Activated CD4-positive, CD25-positive, alpha-beta regulatory T cell treated with anti-CD3 and anti-CD28 coated beads, Interleukin-2, amount 50 U/mL, for 16 hours (primary cell): ENCODE measurements at regions not wholly inside any gene's neighbourhood (a gene's known extent, or its start where the extent isn't known, plus 50 kb on each side); places are given as distances from the start of the nearest gene placed in this dataset.

Source experiments
- DNase-seq: peaks from one replicate; pipeline ENCODE4 v3.0.0-alpha.2; 2020; ENCODE audit warnings: low read depth, low spot score

- no peak for DNase-seq
Observed at GRCh38 chr1:195934817-195935553, 673.3 kb downstream of the KCNT2 start.

DNA sequence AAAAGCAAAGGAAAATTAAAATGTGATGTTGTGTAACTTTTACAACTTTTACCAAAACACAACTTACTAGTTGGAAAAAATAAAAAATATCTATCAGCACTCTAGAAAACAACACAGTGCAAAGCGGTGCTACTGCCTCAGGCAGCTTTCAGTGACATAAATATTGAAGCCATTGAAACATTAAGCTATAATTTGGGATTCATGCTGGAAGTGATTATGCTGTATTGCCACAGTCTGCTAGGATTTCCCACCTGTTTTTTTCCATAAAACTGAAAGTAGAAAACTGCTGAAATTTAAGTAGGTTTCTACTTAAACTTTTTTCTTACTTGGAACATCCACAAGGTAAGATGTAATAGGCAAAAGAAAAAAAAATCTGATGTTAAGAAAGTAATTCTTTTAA lies 674.4 kb downstream of the KCNT2 start:
- DNase-seq = no peak

DNA sequence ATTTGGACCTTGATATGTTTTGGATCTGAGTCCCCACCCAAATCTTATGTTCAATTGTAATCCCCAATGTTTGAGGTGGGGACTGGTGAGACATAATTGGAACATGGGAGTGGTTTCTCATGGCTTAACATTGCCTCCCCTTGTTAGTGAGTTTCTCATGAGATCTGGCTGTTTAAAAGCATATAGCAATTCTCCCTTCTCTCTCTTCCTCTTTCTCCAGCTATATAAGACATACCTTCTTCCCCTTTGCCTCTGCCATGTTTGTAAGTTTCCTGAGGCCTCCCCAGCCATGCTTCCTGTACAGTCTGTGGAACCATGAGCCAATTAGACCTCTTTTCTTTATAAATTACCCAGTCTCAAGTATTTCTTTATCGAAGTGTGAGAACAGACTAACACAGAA lies 692.4 kb downstream of the KCNT2 start:
- no peak for DNase-seq

DNA sequence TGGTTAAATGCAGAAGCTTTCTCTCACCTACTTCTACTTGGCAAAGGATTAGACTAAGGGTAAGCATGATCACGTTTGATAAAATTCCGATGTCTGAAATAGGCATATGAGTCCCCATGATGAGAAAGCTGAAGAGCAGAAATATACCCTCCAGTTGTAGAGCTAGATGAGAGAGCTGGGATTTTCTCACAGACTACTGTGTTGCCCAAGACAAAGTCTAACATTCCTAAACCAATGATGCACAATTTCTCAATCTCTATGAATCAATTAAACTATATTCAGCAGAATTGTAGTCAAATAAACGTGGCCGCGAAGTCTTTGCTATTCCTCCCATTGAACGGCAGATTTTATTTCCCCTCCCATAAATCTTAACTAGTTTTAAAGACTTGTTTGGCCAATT lies 699.2 kb downstream of the KCNT2 start:
- DNase-seq = no peak

- no peak for DNase-seq
Observed at GRCh38 chr1:195908121-195908520, 700.1 kb downstream of the KCNT2 start.

DNA sequence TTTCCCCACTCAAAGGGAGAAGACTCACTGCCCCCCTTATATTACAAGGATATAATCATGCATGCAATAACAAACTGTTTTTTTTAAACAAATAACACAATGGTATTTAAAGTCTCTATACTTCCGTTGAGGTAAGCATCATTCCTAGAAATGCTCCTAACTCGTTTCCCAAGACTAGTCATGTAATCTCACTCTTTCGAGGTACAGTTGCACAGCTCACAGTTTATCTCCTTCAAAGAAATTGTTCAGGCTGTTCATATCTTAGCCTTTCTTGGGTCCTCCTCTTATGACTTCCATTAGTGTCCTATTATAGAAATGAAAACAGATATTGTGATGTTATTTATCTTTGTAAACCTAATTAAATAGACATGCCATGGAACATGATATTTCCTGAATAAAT lies 705.0 kb downstream of the KCNT2 start:
- no peak for DNase-seq

DNA sequence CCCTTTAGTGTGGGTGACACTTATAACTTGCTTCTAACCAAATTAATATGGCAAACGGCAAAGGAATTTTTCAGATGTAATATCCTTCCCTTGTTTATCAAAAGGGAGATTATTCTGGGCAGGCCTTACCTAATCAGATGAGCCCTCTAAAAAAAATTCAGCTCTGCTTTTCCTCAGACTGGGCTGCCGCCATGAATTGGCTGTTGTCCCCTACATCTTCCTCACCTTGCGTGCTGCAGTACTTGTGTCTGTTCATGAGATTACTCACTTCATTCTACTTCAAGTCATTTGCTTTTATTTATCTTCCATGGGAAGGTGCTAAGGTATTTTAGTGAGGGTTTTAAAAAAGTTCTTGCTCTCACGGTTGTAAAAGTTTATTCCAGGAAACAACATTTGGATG lies 705.5 kb downstream of the KCNT2 start:
- no peak for DNase-seq

DNA sequence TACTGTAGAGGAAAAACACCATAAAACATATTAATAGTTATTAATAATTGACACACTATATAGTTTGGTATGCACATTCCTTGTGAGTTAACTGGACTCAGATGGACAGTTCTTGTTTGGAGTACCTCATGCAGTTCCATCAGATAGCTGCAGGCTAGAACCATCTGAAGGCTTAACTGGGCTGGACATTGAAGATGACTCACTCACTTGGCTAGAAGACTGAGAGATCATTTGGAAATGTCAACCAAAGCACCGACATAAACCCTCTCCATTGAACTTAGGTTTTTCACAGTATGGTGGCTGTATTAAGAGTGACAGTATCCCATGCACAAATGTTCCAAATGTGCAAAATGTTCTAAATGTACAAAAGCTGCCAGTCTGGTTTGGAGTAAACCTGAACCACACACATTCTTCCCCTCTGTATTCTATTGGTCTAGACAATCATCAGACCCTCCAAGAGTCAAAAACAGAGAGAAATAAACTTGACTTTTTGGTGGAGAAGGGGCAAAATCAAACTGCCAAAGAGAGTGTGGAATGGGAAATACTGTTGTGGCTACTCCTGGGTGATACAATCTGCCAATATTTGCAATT lies 708.4 kb downstream of the KCNT2 start:
- DNase-seq = no peak

GRCh38 chr1:195898924-195899323 lies 709.3 kb downstream of the KCNT2 start:
- DNase-seq = no peak

DNA sequence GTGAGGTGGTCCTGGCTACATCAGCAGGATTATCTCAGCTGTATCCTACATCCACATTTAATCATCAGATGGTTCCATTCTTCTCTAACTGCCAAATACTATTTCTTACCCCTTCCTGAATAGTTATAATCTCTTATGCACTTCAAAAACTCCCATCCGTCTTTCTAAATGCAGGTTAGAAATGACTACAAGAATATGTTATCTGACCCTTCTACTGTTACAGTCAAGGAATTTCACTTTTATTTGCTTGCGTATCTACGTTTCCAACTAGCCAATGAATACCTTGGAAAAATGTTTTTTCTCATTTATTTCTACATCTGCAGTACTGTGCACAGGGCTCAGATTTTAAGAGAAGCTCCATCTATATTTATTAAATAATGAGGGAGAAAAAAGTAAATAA lies 709.9 kb downstream of the KCNT2 start:
- DNase-seq = no peak

- no peak for DNase-seq
Observed at GRCh38 chr1:195897076-195897475, 711.2 kb downstream of the KCNT2 start.

DNA sequence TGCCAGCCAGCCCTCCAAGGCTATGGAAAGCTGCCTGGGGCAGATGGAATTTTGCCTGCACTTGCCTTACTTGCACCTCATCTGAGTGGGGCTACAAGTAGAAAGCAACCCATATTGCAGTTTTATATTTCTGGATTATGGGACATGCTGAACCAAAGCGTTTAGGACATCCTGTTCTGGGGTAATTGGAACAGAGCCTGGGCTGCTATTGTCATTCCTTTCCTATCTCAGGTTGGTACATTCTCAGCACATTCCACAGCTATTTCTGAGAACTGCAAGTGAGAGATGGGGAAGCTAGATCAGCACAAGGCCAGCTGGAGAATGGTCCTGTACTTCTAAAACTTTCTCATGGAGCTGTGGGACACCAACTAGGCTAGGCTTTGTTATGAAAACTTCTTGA lies 713.8 kb downstream of the KCNT2 start:
- DNase-seq = no peak

GRCh38 chr1:195886000-195886399 lies 722.2 kb downstream of the KCNT2 start:
- no peak for DNase-seq

DNA sequence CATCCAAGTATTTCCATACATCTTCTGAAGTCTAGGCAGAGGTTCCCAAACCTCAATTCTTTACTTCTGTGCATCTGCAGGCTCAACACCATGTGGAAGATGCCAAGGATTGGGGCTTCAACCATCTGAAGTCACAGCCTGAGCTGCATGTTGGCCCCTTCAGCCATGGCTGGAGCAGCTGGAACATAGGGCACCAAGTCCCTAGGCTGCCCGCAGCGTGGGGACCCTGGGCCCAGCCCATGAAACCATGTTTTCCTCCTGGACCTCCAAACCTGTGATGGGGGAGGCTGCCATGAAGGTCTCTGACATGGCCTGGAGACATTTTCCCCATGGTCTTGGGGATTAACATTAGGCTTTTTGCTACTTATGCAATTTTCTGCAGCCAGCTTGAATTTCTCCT lies 729.8 kb downstream of the KCNT2 start:
- no peak for DNase-seq

DNA sequence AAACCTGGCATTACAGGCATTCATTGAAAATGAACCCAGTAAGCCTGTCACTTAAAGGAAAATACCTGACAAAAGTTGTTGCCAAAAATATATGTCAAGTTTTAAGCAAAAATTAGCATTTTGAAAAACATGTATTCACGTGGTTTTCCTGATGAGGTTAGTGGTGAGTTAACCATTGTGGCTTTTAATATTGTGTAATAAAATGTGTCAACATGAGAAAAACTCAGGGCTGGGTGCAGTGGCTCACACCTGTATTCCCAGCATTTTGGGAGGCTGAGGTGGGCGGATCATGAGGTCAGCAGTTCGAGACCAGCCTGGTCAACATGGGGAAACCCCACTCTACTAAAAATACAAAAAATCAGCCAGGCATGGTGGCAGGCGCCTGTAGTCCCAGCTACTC lies 731.4 kb downstream of the KCNT2 start:
- DNase-seq = no peak

DNA sequence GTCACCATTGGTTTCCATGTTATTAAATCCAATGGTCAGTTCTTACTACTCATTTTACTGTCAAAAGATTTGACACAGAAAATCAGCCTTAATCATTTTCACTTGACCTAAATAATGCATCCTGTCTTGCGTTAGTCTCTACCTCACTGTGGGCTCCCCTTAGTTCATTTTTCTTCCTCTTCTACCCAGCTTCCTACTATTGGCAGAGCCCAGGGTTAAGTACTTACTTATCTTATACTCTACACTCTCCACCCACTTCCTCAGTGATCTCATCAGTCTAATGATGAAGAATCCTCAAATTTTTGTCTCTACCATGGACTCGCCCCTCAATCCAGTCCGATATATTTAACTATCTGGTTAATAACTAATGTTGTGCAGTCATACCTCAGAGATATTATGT lies 735.9 kb downstream of the KCNT2 start:
- no peak for DNase-seq

GRCh38 chr1:195867638-195868037 lies 740.6 kb downstream of the KCNT2 start:
- no peak for DNase-seq

GRCh38 chr1:195866781-195867222 lies 741.4 kb downstream of the KCNT2 start:
- no peak for DNase-seq

DNA sequence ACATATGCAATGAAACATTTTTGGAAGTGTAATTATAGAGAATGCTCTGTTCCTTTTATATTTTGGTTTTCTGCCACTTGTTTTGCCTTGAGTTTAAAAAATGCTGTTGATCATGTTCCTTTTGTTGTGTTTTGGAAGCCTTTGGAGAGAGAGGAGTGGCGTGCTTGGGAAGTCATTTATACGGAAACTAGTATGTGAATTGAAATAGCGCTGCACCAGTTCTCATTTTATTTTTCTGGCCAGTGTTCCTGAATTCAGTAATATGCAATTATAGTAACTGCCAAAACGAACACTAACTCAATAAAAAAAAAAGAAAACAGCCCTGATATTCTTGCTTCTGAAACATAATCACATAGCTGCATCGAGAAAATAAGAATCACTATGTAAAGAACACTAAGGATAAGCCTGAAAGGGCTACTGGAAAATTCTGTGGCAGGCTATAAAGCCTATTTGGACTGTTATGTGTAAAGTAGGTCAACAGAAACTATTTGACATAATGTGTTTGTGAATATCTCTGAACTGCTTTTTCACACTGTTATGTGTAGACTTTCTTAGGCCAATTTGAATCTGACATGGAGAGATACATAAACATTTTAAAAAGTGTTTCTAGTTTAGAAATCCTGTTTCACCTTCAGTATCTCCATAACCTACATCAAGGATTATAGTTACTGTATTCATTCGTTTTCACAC lies 742.0 kb downstream of the KCNT2 start:
- DNase-seq = no peak

- DNase-seq = no peak
Observed at GRCh38 chr1:195851804-195852203, 756.4 kb downstream of the KCNT2 start.

DNA sequence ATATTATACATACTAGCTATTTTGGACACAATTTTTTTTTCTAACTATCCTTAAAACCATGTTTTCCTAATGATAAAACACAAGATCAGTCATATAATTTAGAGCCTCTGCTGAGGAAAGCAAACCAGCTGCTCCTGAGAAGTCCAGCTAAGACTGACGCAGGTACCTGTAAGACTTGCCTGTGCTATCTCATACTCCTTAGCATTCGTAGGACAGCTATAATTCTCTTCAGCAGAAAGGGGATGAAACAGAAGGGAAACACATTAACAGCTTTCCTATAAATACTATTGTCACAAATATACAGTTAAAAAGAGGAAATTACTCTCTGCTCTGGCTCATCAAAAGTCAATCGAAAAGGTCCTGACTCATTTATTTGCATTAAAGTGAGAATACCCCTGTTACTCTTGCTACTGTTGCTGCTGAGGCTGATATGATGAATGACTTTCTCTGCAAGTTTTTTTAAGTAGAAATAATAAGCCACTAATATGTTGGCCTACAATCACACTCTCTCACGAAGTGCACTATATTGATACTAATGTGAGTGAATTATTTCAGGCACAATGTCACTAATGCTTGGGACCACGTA lies 757.1 kb downstream of the KCNT2 start:
- no peak for DNase-seq

DNA sequence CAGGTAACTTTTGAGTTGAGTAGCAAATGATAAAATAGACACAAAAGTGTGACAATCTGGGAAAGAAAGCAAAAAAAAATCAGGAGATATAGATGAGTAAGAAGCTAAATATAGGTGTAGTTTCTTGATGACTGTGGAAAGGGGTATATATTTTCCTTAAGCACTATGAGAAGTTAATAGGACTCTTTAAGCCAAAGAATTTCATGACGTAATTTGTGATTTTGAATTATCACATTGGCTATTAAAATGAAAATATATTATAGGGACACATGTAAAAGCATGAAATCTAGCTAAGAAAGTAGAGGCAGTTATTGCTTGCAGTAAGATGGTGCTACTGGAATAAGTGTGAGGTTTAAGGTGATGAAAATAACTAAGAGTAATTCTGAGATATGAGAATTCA lies 759.1 kb downstream of the KCNT2 start:
- DNase-seq = no peak
